ENCODE measurements at regions not wholly inside any gene's neighbourhood (a gene's known extent, or its start where the extent isn't known, plus 50 kb on each side); places are given as distances from the start of the nearest gene placed in this dataset.
"Not testable (repeated sequence)": the region's sequence is repeated elsewhere in the genome, so short reads cannot be mapped to it uniquely, and the experiment has no call there.

DNA sequence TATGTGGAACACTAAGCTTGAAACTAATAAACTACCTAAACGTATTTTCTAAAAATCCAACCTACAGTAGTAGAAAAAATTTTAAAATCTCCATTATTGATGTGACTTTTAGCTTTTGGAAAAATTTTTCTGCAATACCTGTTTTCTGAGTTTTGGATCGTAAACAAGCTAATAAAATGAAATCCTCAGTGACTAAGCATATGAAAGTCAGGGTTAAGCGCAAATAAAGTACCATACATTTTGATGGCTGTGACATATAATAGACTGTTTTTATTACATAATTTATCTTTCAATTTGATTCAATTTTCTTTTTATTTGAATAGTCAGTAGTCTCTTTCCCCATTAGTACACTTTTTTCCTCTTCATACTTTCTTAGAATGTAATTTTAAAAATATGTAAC is 683.6 kb downstream of the NUP35 start:
- no peak for DNase-seq (ENCODE audit: low read depth)

GRCh38 chr2:183809404-183809803 is 685.2 kb downstream of the NUP35 start:
- no peak for DNase-seq (ENCODE audit: low read depth)

GRCh38 chr2:183811281-183811680 is 687.0 kb downstream of the NUP35 start:
- no peak for DNase-seq (ENCODE audit: low read depth)

DNA sequence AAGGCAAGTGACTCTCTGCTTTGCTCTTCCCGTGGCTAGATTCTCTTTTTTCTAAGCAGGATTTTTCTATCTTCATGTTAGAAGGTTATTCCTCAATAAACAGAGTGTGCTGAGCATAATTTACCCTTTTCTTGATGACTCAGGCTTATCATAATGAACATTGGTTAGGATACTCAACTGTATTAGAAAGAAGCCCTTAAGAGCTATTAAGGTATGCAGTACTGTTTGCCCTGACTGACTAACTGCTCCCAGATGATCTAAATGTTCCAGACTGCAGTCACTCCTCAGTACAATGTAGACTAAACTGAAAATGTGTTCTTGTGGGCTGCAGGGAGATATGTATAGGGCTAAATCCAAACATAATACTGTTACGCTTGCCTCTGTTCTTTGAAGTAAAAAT is 687.8 kb downstream of the NUP35 start:
- DNase-seq (ENCODE audit: low read depth) = no peak

GRCh38 chr2:183825710-183826109 is 701.5 kb downstream of the NUP35 start:
- no peak for DNase-seq (ENCODE audit: low read depth)

DNA sequence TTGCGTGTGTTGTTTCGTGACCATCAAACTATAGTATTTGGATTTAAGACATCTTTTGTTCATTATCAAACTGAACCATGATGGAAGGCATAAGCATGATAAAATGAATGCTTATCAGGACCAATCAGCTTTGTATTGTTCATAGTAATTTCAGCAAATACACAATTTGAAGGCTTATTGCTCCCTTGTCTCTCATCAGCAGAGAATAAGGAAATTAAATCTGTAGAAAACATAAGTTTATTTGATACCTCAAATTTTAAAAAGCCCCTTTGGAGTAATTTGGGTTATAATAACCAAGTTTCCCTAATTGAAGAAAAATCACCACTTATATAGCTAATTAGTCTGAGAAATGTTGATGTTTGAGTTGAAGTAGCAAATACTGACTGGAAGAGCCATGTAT is 705.7 kb downstream of the NUP35 start:
- DNase-seq (ENCODE audit: low read depth) = no peak

DNA sequence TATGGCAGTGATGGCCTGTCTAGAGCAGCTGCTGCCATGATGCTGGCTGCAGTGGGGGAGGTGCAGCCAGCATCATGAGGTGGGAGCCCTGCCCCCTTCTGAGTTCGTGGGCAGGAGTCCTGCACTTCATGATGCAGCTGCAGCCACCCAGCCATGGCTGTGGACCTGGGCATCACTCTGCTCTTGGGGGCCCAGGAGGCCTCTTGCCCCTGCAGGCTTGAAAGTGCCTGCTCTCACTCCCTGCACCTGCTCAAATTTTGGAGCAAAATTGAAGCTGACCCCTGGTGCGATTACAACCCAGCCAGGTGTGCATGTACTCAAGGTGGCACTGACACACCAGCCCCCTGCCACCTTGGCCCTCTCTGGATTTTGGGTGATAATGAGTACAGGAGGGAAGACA is 712.9 kb downstream of the NUP35 start:
- no peak for DNase-seq (ENCODE audit: low read depth)

DNA sequence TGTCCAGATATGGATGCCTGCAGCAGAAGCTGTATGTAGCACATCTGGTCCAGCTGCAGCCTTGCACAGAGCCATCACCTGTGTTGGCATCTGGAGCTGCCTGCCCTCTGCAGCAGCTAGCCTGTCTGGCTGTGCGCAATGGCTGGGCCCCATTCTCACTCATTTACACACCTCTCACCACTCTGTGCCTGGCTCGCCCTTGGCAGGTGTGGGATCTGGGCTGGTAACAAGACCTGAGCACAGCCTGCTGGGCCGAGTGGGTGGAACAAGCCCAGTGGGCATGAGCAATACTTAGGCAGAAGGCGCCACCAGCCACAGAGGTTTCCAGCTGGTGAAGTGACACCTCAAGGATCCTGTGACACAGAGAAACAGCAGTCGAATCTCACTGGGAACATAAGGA is 714.1 kb downstream of the NUP35 start:
- DNase-seq (ENCODE audit: low read depth) = no peak

DNA sequence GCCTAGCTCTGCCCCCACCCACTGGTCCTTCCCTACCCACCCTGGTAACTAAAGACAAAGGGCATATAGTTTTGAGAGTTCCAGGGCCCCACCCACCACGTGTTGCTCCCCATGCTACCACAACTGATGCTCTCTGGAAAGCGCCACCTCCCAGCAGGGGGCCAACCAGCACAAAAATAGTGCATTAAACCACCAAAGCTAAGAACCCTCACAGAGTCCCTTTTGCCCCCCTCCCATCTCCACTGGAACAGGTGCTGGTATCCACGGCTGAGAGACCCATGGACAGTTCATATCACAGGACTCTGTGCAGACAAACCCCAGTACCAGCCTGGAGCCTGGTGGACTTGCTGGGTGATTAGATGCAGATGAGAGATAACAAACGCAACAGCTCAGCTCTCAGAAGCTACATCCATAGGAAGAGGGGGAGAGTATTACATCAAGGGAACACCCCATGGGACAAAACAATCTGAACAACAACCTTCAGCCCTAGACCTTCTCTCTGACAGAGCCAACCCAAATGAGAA is 715.9 kb downstream of the NUP35 start:
- DNase-seq (ENCODE audit: low read depth) = no peak

- not testable (repeated sequence) for DNase-seq (ENCODE audit: low read depth)
Measured at GRCh38 chr2:183849826-183850225, 725.6 kb downstream of the NUP35 start.

DNA sequence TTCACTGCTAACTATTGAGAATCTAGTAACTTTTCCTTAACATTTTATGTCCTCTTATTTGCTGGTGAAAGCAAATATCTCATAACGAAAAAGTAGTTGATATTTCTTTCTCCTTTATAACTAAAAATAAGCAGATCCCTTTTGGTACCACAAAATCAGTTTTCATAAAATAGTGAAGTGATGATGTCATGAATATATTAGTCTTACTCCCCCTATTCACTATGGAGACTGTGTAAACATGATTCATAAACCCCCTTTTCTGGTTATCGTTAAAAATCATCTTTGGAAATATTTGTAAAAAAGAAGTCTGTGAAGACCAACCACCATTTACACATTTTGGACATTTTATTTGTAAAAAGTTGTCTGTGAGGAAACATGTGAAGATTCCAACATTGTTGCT is 734.9 kb downstream of the NUP35 start:
- no peak for DNase-seq (ENCODE audit: low read depth)

DNA sequence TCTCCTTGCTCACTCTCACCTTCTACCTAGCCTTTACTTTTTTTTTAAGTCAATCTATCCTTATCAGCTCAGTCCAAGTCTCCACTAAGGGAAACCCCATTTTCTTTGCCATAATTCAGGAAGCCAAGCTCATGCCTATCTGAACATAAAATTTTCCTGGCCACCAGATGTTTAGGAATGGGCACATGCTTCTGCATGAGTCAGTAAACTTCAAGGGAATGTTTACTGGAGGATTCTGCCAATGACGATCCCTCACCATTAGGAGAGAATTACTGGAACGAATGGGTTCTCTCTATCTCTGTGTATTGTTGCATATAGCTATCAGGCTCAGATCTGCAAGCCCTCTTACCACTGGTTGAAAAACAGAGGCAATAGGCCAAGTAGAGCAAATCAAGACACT is 731.7 kb upstream of the ZNF804A start:
- DNase-seq (ENCODE audit: low read depth) = no peak

- DNase-seq (ENCODE audit: low read depth) = no peak
Measured at GRCh38 chr2:183867206-183867605, 731.1 kb upstream of the ZNF804A start.

- DNase-seq (ENCODE audit: low read depth) = no peak
Measured at GRCh38 chr2:183868153-183868552, 730.2 kb upstream of the ZNF804A start.

- no peak for DNase-seq (ENCODE audit: low read depth)
Measured at GRCh38 chr2:183868707-183869106, 729.6 kb upstream of the ZNF804A start.

GRCh38 chr2:183872131-183872530 is 726.2 kb upstream of the ZNF804A start:
- DNase-seq (ENCODE audit: low read depth) = no peak

DNA sequence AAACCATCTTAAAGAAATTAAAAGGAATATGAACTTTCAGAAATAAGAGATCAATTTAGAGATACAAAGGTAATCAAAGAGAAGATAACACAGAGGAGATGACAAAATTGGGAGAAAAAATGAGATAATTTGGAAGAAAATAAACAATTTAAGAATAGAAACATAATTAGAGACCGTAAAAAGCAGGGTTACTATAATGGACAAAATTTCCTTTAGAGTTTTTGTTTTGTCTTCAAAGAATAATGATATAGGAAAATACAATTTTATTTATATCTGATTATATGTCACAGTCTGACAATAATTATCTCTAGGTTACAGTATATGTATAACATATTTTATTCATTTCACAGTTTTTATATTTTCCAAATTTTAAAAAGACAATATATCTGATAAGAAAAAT is 716.4 kb upstream of the ZNF804A start:
- no peak for DNase-seq (ENCODE audit: low read depth)

DNA sequence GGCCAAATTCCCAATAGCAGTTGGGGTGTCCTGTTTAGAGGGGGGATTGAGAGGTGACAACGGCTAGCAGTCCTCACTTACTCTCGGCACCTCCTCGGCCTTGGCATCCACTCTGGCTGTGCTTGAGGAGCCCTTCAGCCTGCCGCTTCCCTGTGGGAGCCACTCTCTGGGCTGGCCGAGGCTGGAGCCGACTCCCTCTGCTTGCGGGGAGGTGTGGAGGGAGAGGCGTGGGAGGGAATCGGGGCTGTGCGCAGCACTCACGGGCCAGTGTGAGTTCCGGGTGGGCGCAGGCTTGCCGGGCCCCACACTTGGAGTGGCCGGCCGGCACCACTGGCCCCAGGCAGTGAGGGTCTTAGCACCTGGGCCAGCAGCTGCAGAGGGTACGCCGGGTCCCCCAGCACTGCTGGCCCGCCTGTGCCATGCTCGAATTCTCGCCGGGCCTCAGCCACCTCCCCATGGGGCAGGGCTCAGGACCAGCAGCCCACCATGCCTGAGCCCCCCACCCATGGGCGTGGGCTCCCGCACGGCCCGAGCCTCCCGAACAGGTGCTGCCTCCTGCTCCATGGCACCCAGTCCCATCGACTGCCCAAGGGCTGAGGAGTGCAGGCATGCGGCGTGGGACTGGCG is 705.9 kb upstream of the ZNF804A start:
- no peak for DNase-seq (ENCODE audit: low read depth)

DNA sequence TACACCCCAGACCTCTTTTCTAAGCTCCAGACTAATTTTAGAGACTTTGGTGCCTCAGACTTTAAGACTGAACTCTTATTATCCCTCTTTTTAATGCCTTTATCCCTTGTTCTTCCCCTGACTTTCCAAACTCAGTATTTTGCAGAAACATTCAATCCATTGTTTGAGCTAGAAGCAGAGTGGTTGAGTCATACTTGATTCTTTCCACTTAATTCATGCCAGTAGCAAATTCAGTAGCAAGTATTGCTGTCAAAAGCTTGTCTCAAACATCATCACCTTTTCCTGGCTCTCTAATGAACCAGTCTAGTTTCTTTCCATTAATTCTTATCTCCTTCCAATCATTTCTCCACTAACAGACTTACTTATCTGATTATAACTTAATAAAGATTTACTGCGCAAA is 699.7 kb upstream of the ZNF804A start:
- no peak for DNase-seq (ENCODE audit: low read depth)

- no peak for DNase-seq (ENCODE audit: low read depth)
Measured at GRCh38 chr2:183901931-183902330, 696.4 kb upstream of the ZNF804A start.

GRCh38 chr2:183903026-183903425 is 695.3 kb upstream of the ZNF804A start:
- no peak for DNase-seq (ENCODE audit: low read depth)

DNA sequence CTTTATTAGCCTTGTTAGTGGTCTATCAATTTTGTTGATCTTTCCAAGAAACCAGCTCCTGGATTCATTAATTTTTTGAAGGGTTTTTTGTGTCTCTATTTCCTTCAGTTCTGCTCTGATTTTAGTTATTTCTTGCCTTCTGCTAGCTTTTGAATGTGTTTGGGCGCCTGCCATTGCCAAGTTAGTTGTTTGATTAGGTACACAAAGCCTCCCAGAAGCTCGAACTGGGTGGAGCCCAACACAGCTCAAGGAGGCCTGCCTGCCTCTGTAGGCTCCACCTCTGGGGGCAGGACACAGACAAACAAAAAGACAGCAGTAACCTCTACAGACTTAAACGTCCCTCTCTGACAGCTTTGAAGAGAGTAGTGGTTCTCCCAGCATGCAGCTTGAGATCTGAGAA is 682.3 kb upstream of the ZNF804A start:
- DNase-seq (ENCODE audit: low read depth) = not testable (repeated sequence)

DNA sequence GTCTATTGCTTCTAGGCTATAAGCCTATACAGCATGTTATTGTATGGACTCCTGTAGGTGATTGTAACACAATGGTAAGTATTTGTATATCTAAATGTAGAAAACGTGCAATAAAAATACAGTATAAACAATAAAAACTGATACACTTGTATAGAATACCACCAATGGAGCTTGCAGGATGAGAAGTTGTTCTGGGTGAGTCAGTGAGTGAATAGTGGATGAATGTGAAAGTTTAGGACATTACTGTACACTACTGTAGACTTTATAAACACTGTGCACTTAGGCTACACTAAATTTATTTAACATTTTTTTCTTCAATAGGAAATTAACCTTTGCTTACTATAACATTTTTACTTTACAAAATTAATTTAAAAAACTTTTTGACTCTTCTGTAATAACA is 679.2 kb upstream of the ZNF804A start:
- DNase-seq (ENCODE audit: low read depth) = no peak

DNA sequence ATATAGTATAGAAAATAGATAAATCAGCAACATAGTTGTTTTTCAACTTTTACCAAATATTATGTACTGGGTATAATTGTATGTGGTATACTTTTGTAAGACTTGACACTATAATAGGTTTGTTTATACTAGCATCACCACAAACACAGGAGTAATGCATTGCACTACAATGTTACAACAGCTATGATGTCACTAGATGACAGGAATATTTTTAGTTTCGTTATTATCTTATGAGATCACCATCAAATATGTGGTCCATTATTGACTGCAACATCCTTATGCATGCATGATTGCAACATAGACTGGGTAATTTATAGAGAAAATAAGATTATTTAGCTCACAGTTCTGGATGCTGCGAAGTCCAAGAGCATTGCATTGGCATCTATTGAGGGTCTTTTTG is 678.4 kb upstream of the ZNF804A start:
- DNase-seq (ENCODE audit: low read depth) = no peak

DNA sequence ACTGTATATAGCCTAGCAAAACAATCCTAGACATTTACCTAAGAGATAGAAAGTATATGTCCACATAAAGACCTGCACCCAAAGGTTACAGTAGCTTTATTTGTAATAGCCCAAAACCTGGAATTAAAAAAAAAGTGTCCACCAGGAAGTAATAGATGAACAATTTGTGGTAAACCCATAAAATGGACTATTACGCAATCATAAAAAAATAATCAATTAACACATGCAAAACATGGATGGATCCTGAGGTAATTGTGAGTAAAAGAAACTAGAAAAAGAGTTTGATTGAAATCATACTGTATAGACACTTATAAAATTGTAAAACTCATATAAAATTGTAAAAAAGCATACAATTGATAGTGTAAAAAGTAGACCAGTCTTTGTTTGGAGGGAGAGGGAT is 673.0 kb upstream of the ZNF804A start:
- DNase-seq (ENCODE audit: low read depth) = no peak
